Heart right ventricle (tissue), 16 donors: ENCODE measurements at regions not wholly inside any gene's neighbourhood (a gene's known extent, or its start where the extent isn't known, plus 50 kb on each side); places are given as distances from the start of the nearest gene placed in this dataset.

Experiments
- ATAC-seq, 8 donors: fragments of 200-7000 bp; cut with Tn5 transposase; one replicate each; pipeline ENCODE4 v1.9.1; 2020; ENCODE audit warnings: mild to moderate bottlenecking in 8 of 8, moderate library complexity in 8 of 8, moderate number of reproducible peaks in 1 of 8
- DNase-seq, 2 donors: peaks; one replicate each; pipeline ENCODE4 v3.0.0-alpha.2; 2020
- H3K27ac ChIP-seq, 10 donors: fragments of 200-600 bp; sonication (generic) in 2 of 10; one replicate each; pipeline versions ENCODE4 v1.5.0 to v1.8.0; 2020 to 2022; ENCODE audit warnings: mild to moderate bottlenecking in 3 of 10
- H3K27me3 ChIP-seq, 7 donors: fragments of 200-600 bp; one replicate each; pipeline ENCODE4 v1.8.0; 2021 to 2022; ENCODE audit warnings: mild to moderate bottlenecking in 2 of 7
- H3K36me3 ChIP-seq, 9 donors: fragments of 200-600 bp; sonication (generic) in 1 of 9; one replicate each; pipeline versions ENCODE4 v1.5.0 to v1.8.0; 2020 to 2022; ENCODE audit warnings: mild to moderate bottlenecking in 2 of 9
- H3K4me1 ChIP-seq, 9 donors: fragments of 200-600 bp; sonication (generic) in 1 of 9; one replicate each; pipeline versions ENCODE4 v1.5.0 to v1.8.0; 2020 to 2022; ENCODE audit warnings: mild to moderate bottlenecking in 4 of 9
- H3K4me3 ChIP-seq, 10 donors: fragments of 200-600 bp; sonication (generic) in 2 of 10; one replicate each; pipeline versions ENCODE4 v1.5.0 to v1.8.0; 2020 to 2022; ENCODE audit warnings: mild to moderate bottlenecking in 7 of 10, moderate library complexity in 2 of 10
- H3K9me3 ChIP-seq, 11 donors: fragments of 200-600 bp in 10 of 11; sonication (generic) in 2 of 11; one replicate each; pipeline versions ENCODE4 v1.5.0 to v1.8.0; 2013 to 2022; ENCODE audit warnings: mild to moderate bottlenecking in 2 of 11, control low read depth in 1 of 11, moderate library complexity in 1 of 11
- CTCF ChIP-seq, 9 donors: fragments of 200-600 bp; sonication (generic) in 2 of 9; IDR thresholded peaks; one replicate each; pipeline versions ENCODE4 v1.5.0 to v1.8.0; 2021 to 2022; ENCODE audit warnings: antibody characterized with exemption in 9 of 9, mild to moderate bottlenecking in 5 of 9, moderate library complexity in 1 of 9
- WGBS, 2 donors: extraction: QIAGEN DNeasy Blood & Tissue Kit; methylation state at CpG; one replicate each; pipeline ENCODE4 v1.1.7; 2013; ENCODE audit warnings: inconsistent platforms in 1 of 2; 5-methylcytosine and 5-hydroxymethylcytosine counted together
- intact Hi-C, 10 donors: fragments of 100-400 bp; cut with DNase I; formaldehyde crosslinking; loops; one replicate each; pipeline versions ENCODE4 v1.11.1 to v1.14.2; 2022
- donor health status: Arrhythmogenic right ventricular cardiomyopathy.
- donor health status: ischemic (EF 13 %, LVEDD 7.1; RV severe dilation, severe dysfunction).
- donor health status: healthy with polysubstance abuse.
- donor health status: DM: no; HTN: yes; CAD: no.
- donor health status: DM: no; HTN: no; CAD: no.
- donor health status: ischemic (EF 25% LVEDD 6.9; RV normal size, moderate dysfunction).
- donor health status: ischemic (EF 25% LVEDD 5.7; RV mildly dilated, moderate dysfunction).
- donor health status: healthy.
- donor health status: DM: yes; HTN: yes; CAD: no.
- donor health status: Ischemic cardiomyopathy.
- donor health status: ischemic (EF 35%, LVEDD 5.7; RV mildly dilated, moderate dysfunction).
- donor health status: nonischemic (EF 11% LVEDD 7.7; RV severe dilation, severe dysfunction).
- donor health status: DM: yes; HTN: yes; CAD: no.
- donor health status: PGD.
- donor health status: ischemic (EF 29% LVEDD 5.4; RV normal size, mild dysfunction).
- donor health status: nonischemic (EF 23%, LVEDD 6.1; RV moderate dilation, normal function).

GRCh38 chr14:84523746-84524145 is 1006.2 kb upstream of the FLRT2 start:
- no peak overlapping the region for H3K4me3 ChIP-seq
- 90 to 91% methylated on average over 2 of the region's 2 CpGs for WGBS, 2 donors
- intact Hi-C loops = no loop called here

GRCh38 chr14:84527706-84528105 is 1002.2 kb upstream of the FLRT2 start:
- TF ChIP-seq CTCF (IDR thresholded peaks at IDR 0.05) = no peak
- H3K4me1 ChIP-seq = no peaks in the 10 kb centered on the region
- H3K27me3 ChIP-seq = no peaks in the 10 kb centered on the region
- H3K36me3 ChIP-seq = no peaks in the 10 kb centered on the region
- WGBS, 2 donors = 70 to 76% methylated on average over 3 of the region's 3 CpGs
- intact Hi-C loops = no loop called here
- no peak for DNase-seq
- ATAC-seq = no peak
- H3K4me3 ChIP-seq = no peak overlapping the region
- H3K27ac ChIP-seq = no peak overlapping the region
- H3K9me3 ChIP-seq = no peaks in the 10 kb centered on the region

More at GRCh38 chr14:84523746-84524145, 1006.2 kb upstream of the FLRT2 start:
- Histone ChIP-seq H3K36me3 (no peaks in the 10 kb centered on the region), H3K4me1 (no peaks in the 10 kb centered on the region), H3K9me3 (no peaks in the 10 kb centered on the region), H3K27ac (no peak overlapping the region), H3K27me3 (no peaks in the 10 kb centered on the region)
- ATAC-seq = no peak
- no peak for DNase-seq
- no peak for TF ChIP-seq CTCF (IDR thresholded peaks at IDR 0.05)

GRCh38 chr14:84532016-84532415 is 997.9 kb upstream of the FLRT2 start:
- TF ChIP-seq CTCF (IDR thresholded peaks at IDR 0.05) = no peak
- H3K9me3 ChIP-seq = no peaks in the 10 kb centered on the region
- H3K27me3 ChIP-seq = no peaks in the 10 kb centered on the region
- intact Hi-C loops = no loop called here
- WGBS, 2 donors = 81 to 89% methylated on average over 2 of the region's 2 CpGs
- H3K4me1 ChIP-seq = no peaks in the 10 kb centered on the region
- no peaks in the 10 kb centered on the region for H3K36me3 ChIP-seq
- DNase-seq (no peak), ATAC-seq (no peak)
- no peak overlapping the region for H3K4me3 ChIP-seq
- no peak overlapping the region for H3K27ac ChIP-seq

DNA sequence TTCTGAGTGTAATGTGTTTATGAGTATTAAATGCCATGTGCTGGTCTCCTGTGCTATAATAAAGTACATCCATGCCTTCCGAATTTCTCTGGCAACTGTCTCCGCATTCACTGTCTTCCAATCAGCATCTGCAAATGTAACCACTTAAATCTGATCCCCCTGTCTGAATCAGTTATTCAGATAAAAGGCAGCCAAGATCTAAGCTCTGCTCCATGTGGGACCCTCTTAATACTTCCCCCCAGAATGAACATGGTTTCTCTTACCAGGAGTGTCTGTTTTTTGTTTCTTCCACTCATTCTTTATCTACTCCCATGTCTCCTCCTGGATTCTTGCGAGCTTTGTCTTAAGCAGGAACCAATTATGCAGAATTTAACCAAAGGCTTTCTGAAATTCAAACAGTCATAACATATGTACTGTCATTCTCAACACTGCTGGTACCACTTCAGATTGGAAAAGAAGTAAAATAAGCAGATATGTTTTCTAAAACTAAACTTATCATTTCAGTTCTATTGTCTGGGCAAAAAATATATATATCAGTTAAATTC is 996.7 kb upstream of the FLRT2 start:
- H3K36me3 ChIP-seq = no peaks in the 10 kb centered on the region
- no peak for DNase-seq
- no peak overlapping the region for H3K27ac ChIP-seq
- no peak overlapping the region for H3K4me3 ChIP-seq
- intact Hi-C loops = no loop called here
- 69 to 76% methylated on average over 3 of the region's 3 CpGs for WGBS, 2 donors
- TF ChIP-seq CTCF (IDR thresholded peaks at IDR 0.05) = no peak
- no peaks in the 10 kb centered on the region for H3K9me3 ChIP-seq
- no peak for ATAC-seq
- no peaks in the 10 kb centered on the region for H3K4me1 ChIP-seq
- no peaks in the 10 kb centered on the region for H3K27me3 ChIP-seq
